AG04449 (cell line): ENCODE measurements at regions not wholly inside any gene's neighbourhood (a gene's known extent, or its start where the extent isn't known, plus 50 kb on each side); places are given as distances from the start of the nearest gene placed in this dataset.
"Not testable (repeated sequence)": the region's sequence is repeated elsewhere in the genome, so short reads cannot be mapped to it uniquely, and the experiment has no call there.

ENCODE experiments used
- CTCF ChIA-PET: fragments of 350-600 bp; formaldehyde crosslinking; extraction: SDS; loops from one replicate; lab custom pipeline; 2021; ENCODE audit warnings: antibody characterized with exemption; lab: Yijun Ruan, JAX
- POLR2A ChIA-PET: fragments of 400-600, 350-600 bp; formaldehyde crosslinking; extraction: SDS; loops from one replicate; lab custom pipeline; 2020; ENCODE audit warnings: antibody characterized with exemption, inconsistent platforms; lab: Yijun Ruan, JAX
- DNase-seq: peaks from one replicate; pipeline ENCODE4 v3.0.0-alpha.2; 2010; ENCODE audit warnings: low read depth, low spot score
- H3K4me3 ChIP-seq: 2 replicates; pipeline ENCODE4 v1.5.1; 2011; ENCODE audit warnings: low read depth, mild to moderate bottlenecking, control low read depth, low read length
- CTCF ChIP-seq: IDR thresholded peaks from one replicate; pipeline ENCODE4 v1.5.1; 2011; ENCODE audit warnings: mild to moderate bottlenecking, moderate library complexity, low read length, control low read depth, inconsistent platforms; ENCODE audit not compliant: insufficient read depth; ENCODE audit errors: missing control alignments

- ChIA-PET CTCF (no interaction called here), POLR2A (no interaction called here)
Measured at GRCh38 chr22:48402591-48403031, 1425.1 kb downstream of the BRD1 start.

GRCh38 chr22:48401523-48401922 is 1426.2 kb downstream of the BRD1 start:
- CTCF ChIA-PET: not testable (repeated sequence)

More at GRCh38 chr22:48402591-48403031, 1425.1 kb downstream of the BRD1 start:
- H3K4me3 ChIP-seq: no peak overlapping the region
- TF ChIP-seq CTCF: no peak
- DNase-seq: no peak

GRCh38 chr22:48398181-48398905 is 1429.3 kb downstream of the BRD1 start:
- CTCF ChIA-PET: no interaction called here
- no peak for TF ChIP-seq CTCF
- H3K4me3 ChIP-seq: no peak overlapping the region
- POLR2A ChIA-PET: no interaction called here
- DNase-seq: no peak

More at GRCh38 chr22:48401523-48401922, 1426.2 kb downstream of the BRD1 start:
- DNase-seq, H3K4me3 ChIP-seq, POLR2A ChIA-PET: not testable (repeated sequence)

- ChIA-PET POLR2A (no interaction called here), CTCF (no interaction called here)
- DNase-seq: no peak
- H3K4me3 ChIP-seq: no peak overlapping the region
- no peak for TF ChIP-seq CTCF
Measured at GRCh38 chr22:48397531-48398180, 1430.0 kb downstream of the BRD1 start.

GRCh38 chr22:48396785-48397530 is 1430.7 kb downstream of the BRD1 start:
- TF ChIP-seq CTCF: no peak
- no peak for DNase-seq
- POLR2A ChIA-PET: no interaction called here
- no peak overlapping the region for H3K4me3 ChIP-seq
- CTCF ChIA-PET: interaction anchor here (1.1 kb wide), 1 partner anchor 95 kb away, joined by 3 read pairs; no protein-coding TSS in a partner anchor

GRCh38 chr22:48396091-48396784 is 1431.4 kb downstream of the BRD1 start:
- no peak for TF ChIP-seq CTCF
- CTCF ChIA-PET: interaction anchor here (1.1 kb wide), 1 partner anchor 95 kb away, joined by 3 read pairs; no protein-coding TSS in a partner anchor
- DNase-seq: no peak
- POLR2A ChIA-PET: no interaction called here
- H3K4me3 ChIP-seq: no peak overlapping the region
